A549 (cell line): ENCODE measurements at regions not wholly inside any gene's neighbourhood (a gene's known extent, or its start where the extent isn't known, plus 50 kb on each side); places are given as distances from the start of the nearest gene placed in this dataset.

Experiments used
- ATAC-seq, 2 experiments: fragments of 200-7000 bp in 1 of 2; fragments of >200 bp in 1 of 2; cut with Nextera tagmentation in 1 of 2; cut with Tn5 transposase in 1 of 2; 3 replicates each; pipeline versions ENCODE4 v1.8.0 to v1.9.1; 2018 to 2020; ENCODE audit warnings: mild to moderate bottlenecking in 1 of 2, moderate library complexity in 1 of 2
- CTCF ChIA-PET: fragments of 300-600 bp; sonication (Branson Sonifier 250); formaldehyde crosslinking; extraction: SDS; loops from one replicate; lab custom pipeline; 2021; ENCODE audit warnings: antibody characterized with exemption, inconsistent platforms; lab: Yijun Ruan, JAX
- POLR2A ChIA-PET: fragments of 350-600 bp; formaldehyde crosslinking; extraction: SDS; loops from one replicate; lab custom pipeline; 2021; ENCODE audit warnings: antibody characterized with exemption, inconsistent platforms; lab: Yijun Ruan, JAX
- DNase-seq, 2 experiments: peaks; one replicate each; pipeline versions ENCODE4 v3.0.0 to v3.0.0-alpha.2; 2011 to 2016; ENCODE audit warnings: low read depth in 1 of 2, low spot score in 1 of 2
- FAIRE-seq: peaks from 2 replicates; lab custom pipeline; 2011; peaks lifted over from hg19 to GRCh38; lab: Jason Lieb, UNC
- H3K27ac ChIP-seq, 2 experiments: fragments of >200 bp; sonication (Bioruptor Twin); formaldehyde crosslinking; 3 replicates each; pipeline ENCODE4 v1.5.1; 2016 to 2017
- H3K4me1 ChIP-seq: fragments of >200 bp; sonication (Bioruptor Twin); formaldehyde crosslinking; 3 replicates; pipeline ENCODE4 v1.6.1; 2016
- H3K4me2 ChIP-seq: fragments of >200 bp; sonication (Bioruptor Twin); formaldehyde crosslinking; 3 replicates; pipeline ENCODE4 v1.6.1; 2016
- H3K4me3 ChIP-seq: fragments of >200 bp; sonication (Bioruptor Twin); formaldehyde crosslinking; 3 replicates; pipeline ENCODE4 v1.5.1; 2016
- H3K9me3 ChIP-seq: fragments of >200 bp; sonication (Bioruptor Twin); formaldehyde crosslinking; 3 replicates; pipeline ENCODE4 v1.6.1; 2016
- CBX2 ChIP-seq: fragments of 200-600 bp; sonication (generic); IDR thresholded peaks from 2 replicates; pipeline ENCODE4 v1.6.1; 2016; ENCODE audit warnings: low read depth, mild to moderate bottlenecking, borderline replicate concordance
- CEBPB ChIP-seq, 2 experiments: fragments of >200 bp in 1 of 2; sonication (Bioruptor Twin) in 1 of 2; formaldehyde crosslinking in 1 of 2; IDR thresholded peaks; 2 replicates each; pipeline ENCODE4 v1.6.1; 2012 to 2016
- CHD2 ChIP-seq: fragments of 150-350 bp; IDR thresholded peaks from 2 replicates; pipeline ENCODE4 v1.6.1; 2014; ENCODE audit warnings: low read length; ENCODE audit not compliant: partially characterized antibody
- EHMT2 ChIP-seq: fragments of 200-600 bp; sonication (generic); IDR thresholded peaks from 2 replicates; pipeline ENCODE4 v1.6.1; 2016; ENCODE audit warnings: antibody characterized with exemption, low read depth, mild to moderate bottlenecking, moderate library complexity
- EP300 ChIP-seq, 2 experiments: fragments of >200 bp; sonication (Bioruptor Twin); formaldehyde crosslinking; IDR thresholded peaks; 2 replicates in 1 of 2; 3 replicates in 1 of 2; pipeline ENCODE4 v1.6.1; 2016 to 2017
- FOSB ChIP-seq: fragments of 250-450 bp; sonication (Bioruptor Pico); IDR thresholded peaks from 2 replicates; pipeline ENCODE4 v1.5.0; 2020; ENCODE audit warnings: mild to moderate bottlenecking, moderate library complexity
- HEYL ChIP-seq: fragments of 250-450 bp; sonication (Bioruptor Pico); IDR thresholded peaks from 2 replicates; pipeline ENCODE4 v1.8.0; 2021; ENCODE audit warnings: mild to moderate bottlenecking, moderate library complexity
- HOXA7 ChIP-seq: fragments of 250-450 bp; sonication (Bioruptor Pico); IDR thresholded peaks from 2 replicates; pipeline ENCODE4 v1.5.0; 2020; ENCODE audit warnings: mild to moderate bottlenecking, moderate library complexity
- HOXB13 ChIP-seq: fragments of 250-450 bp; sonication (Bioruptor Pico); IDR thresholded peaks from 2 replicates; pipeline ENCODE4 v1.5.0; 2020; ENCODE audit warnings: low read depth, mild to moderate bottlenecking, moderate library complexity
- JUN ChIP-seq, 2 experiments: fragments of >200 bp; sonication (Bioruptor Twin); formaldehyde crosslinking; IDR thresholded peaks; 2 replicates in 1 of 2; 3 replicates in 1 of 2; pipeline ENCODE4 v1.6.1; 2016 to 2017
- JUNB ChIP-seq: fragments of >200 bp; sonication (Bioruptor Twin); formaldehyde crosslinking; IDR thresholded peaks from 2 replicates; pipeline ENCODE4 v1.6.1; 2016
- MAFK ChIP-seq: fragments of 450-650 bp; IDR thresholded peaks from 2 replicates; pipeline ENCODE4 v1.6.1; 2014; ENCODE audit not compliant: partially characterized antibody
- NFE2L2 ChIP-seq: fragments of 150-350 bp; conservative IDR thresholded peaks from 2 replicates; pipeline ENCODE4 v1.6.1; 2014; ENCODE audit warnings: low read length
- POLR2AphosphoS2 ChIP-seq: conservative IDR thresholded peaks from 2 replicates; pipeline ENCODE4 v1.6.1; 2012; ENCODE audit warnings: low read length, improper control_type of control experiment, inconsistent platforms
- RAD21 ChIP-seq, 2 experiments: fragments of >200 bp in 1 of 2; sonication (Bioruptor Twin) in 1 of 2; formaldehyde crosslinking in 1 of 2; IDR thresholded peaks in 1 of 2; conservative IDR thresholded peaks in 1 of 2; 2 replicates in 1 of 2; 3 replicates in 1 of 2; pipeline ENCODE4 v1.6.1; 2012 to 2018; ENCODE audit warnings: inconsistent platforms in 1 of 2
- RCOR1 ChIP-seq: fragments of 150-350 bp; IDR thresholded peaks from 2 replicates; pipeline ENCODE4 v1.6.1; 2014; ENCODE audit warnings: antibody characterized with exemption, low read length, low read depth
- SREBF2 ChIP-seq: fragments of 450-650 bp; IDR thresholded peaks from 2 replicates; pipeline ENCODE4 v1.6.1; 2014; ENCODE audit warnings: mild to moderate bottlenecking, moderate library complexity
- TFCP2L1 ChIP-seq: fragments of 250-450 bp; sonication (Bioruptor Pico); IDR thresholded peaks from 2 replicates; pipeline ENCODE4 v1.5.0; 2021; ENCODE audit warnings: mild to moderate bottlenecking
- ZC3H11A ChIP-seq: fragments of 450-650 bp; IDR thresholded peaks from 2 replicates; pipeline ENCODE4 v1.6.1; 2014; ENCODE audit warnings: antibody characterized with exemption, mild to moderate bottlenecking
- ZFP36 ChIP-seq: fragments of 450-650 bp; IDR thresholded peaks from 2 replicates; pipeline ENCODE4 v1.6.1; 2014; ENCODE audit warnings: borderline replicate concordance; ENCODE audit not compliant: partially characterized antibody
- WGBS: methylation state at CpG from one replicate; pipeline ENCODE4 v1.1.6; 2017; ENCODE audit errors: missing lambda C conversion rate; 5-methylcytosine and 5-hydroxymethylcytosine counted together
- TF ChIP-seq, protein P1 (sequence below): fragments of 250-450 bp; sonication (Bioruptor Pico); IDR thresholded peaks from 2 replicates; pipeline ENCODE4 v1.5.0; 2020; ENCODE audit warnings: low read depth, mild to moderate bottlenecking, moderate library complexity
- TF ChIP-seq, protein P2 (sequence below): fragments of >200 bp; sonication (Bioruptor Twin); formaldehyde crosslinking; IDR thresholded peaks from 3 replicates; pipeline ENCODE4 v1.6.1; 2016
- TF ChIP-seq, protein P3 (sequence below): fragments of 200-600 bp; sonication (generic); IDR thresholded peaks from 2 replicates; pipeline ENCODE4 v1.6.1; 2016; ENCODE audit warnings: antibody characterized with exemption, mild to moderate bottlenecking, moderate library complexity

DNA sequence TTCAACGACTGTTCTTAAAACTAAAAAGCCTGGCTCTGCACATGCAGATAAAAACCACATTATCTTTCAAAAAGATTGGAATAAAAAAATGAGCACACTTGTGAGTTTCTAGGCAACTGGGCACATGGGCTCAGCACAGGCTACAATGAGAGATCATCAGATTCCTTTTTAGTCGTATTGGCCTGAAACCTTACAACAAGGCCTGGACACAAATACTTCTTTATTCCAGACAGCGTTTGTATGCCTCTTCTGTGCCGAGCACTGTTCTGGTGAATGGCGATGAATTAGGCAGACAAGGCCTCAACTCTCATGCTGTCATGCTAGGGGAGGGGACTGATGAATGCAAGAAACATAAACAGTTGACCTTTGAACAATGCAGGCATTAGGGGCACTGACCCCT, 463.0 kb downstream of the AACS start:
- H3K9me3 ChIP-seq, result no peaks in the 10 kb centered on the region

DNA sequence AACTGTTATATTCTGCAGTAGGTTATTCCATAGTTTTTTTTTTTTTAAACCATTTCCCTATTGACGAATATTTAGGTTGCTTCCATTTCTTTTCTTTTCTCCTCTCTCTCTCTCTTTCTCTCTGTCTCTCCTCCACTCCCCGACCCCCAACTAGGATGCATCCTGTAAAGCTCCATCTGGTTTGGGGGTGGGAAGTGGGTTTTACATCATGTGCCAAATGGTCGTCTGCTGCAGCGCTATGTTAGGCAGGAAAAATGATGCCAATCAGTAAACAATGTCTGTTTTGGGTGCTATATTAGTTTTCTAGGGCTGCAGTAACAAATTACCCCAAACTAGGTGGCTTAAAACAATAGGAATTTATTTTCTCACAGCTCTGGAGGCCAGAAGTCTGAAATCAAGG, 465.0 kb downstream of the AACS start:
- TF ChIP-seq, protein P1, sequence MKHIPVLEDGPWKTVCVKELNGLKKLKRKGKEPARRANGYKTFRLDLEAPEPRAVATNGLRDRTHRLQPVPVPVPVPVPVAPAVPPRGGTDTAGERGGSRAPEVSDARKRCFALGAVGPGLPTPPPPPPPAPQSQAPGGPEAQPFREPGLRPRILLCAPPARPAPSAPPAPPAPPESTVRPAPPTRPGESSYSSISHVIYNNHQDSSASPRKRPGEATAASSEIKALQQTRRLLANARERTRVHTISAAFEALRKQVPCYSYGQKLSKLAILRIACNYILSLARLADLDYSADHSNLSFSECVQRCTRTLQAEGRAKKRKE, result no peak
- TF ChIP-seq FOSB (CRISPR knock-in tag) (no peak), POLR2AphosphoS2 (no peak), EP300 (IDR thresholded peaks at IDR 0.05) (no peak), HEYL (no peak), CHD2 (no peak), TFCP2L1 (CRISPR knock-in tag) (no peak), CBX2 (no peak), HOXB13 (CRISPR knock-in tag) (no peak), HOXA7 (CRISPR knock-in tag) (no peak), NFE2L2 (no peak), ZC3H11A (no peak), SREBF2 (no peak)
- TF ChIP-seq, protein P2, sequence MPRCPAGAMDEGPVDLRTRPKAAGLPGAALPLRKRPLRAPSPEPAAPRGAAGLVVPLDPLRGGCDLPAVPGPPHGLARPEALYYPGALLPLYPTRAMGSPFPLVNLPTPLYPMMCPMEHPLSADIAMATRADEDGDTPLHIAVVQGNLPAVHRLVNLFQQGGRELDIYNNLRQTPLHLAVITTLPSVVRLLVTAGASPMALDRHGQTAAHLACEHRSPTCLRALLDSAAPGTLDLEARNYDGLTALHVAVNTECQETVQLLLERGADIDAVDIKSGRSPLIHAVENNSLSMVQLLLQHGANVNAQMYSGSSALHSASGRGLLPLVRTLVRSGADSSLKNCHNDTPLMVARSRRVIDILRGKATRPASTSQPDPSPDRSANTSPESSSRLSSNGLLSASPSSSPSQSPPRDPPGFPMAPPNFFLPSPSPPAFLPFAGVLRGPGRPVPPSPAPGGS, result no peak
- TF ChIP-seq, protein P3, sequence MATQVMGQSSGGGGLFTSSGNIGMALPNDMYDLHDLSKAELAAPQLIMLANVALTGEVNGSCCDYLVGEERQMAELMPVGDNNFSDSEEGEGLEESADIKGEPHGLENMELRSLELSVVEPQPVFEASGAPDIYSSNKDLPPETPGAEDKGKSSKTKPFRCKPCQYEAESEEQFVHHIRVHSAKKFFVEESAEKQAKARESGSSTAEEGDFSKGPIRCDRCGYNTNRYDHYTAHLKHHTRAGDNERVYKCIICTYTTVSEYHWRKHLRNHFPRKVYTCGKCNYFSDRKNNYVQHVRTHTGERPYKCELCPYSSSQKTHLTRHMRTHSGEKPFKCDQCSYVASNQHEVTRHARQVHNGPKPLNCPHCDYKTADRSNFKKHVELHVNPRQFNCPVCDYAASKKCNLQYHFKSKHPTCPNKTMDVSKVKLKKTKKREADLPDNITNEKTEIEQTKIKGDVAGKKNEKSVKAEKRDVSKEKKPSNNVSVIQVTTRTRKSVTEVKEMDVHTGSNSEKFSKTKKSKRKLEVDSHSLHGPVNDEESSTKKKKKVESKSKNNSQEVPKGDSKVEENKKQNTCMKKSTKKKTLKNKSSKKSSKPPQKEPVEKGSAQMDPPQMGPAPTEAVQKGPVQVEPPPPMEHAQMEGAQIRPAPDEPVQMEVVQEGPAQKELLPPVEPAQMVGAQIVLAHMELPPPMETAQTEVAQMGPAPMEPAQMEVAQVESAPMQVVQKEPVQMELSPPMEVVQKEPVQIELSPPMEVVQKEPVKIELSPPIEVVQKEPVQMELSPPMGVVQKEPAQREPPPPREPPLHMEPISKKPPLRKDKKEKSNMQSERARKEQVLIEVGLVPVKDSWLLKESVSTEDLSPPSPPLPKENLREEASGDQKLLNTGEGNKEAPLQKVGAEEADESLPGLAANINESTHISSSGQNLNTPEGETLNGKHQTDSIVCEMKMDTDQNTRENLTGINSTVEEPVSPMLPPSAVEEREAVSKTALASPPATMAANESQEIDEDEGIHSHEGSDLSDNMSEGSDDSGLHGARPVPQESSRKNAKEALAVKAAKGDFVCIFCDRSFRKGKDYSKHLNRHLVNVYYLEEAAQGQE, result no peak
- WGBS, result 12% methylated on average over 4 of the region's 4 CpGs
- ChIA-PET POLR2A (no interaction called here), CTCF (interaction anchor here (0.6 to 0.9 kb wide), 4 partner anchors 11 to 1254 kb away, joined by 3 to 4 read pairs (median 3); no protein-coding TSS in a partner anchor)
- ATAC-seq, result no peak
- no peak for DNase-seq
- Histone ChIP-seq H3K4me3 (no peak overlapping the region), H3K27ac (no peak overlapping the region), H3K4me1 (no peaks in the 10 kb centered on the region), H3K9me3 (no peaks in the 10 kb centered on the region), H3K4me2 (no peak overlapping the region)
- FAIRE-seq, result no peak

More for the DNA sequence above, 463.0 kb downstream of the AACS start:
- WGBS, result 1% methylated on average over 5 of the region's 5 CpGs
- no peak overlapping the region for H3K4me3 ChIP-seq
- no peak overlapping the region for H3K4me2 ChIP-seq
- DNase-seq (no peak), ATAC-seq (no peak), FAIRE-seq (no peak)
- POLR2A ChIA-PET, result no interaction called here
- CTCF ChIA-PET, result no interaction called here
- no peaks in the 10 kb centered on the region for H3K4me1 ChIP-seq
- TF ChIP-seq FOSB (CRISPR knock-in tag) (no peak), CHD2 (no peak), EP300 (IDR thresholded peaks at IDR 0.05) (no peak), RCOR1 (no peak), JUNB (no peak), POLR2AphosphoS2 (no peak), HOXA7 (CRISPR knock-in tag) (no peak), CEBPB (IDR thresholded peaks at IDR 0.05) (no peak), MAFK (no peak), RAD21 (conservative IDR thresholded peaks at IDR 0.05 in 1 of 2, IDR thresholded peaks at IDR 0.05 in 1 of 2) (no peak), EHMT2 (no peak), ZFP36 (no peak), JUN (IDR thresholded peaks at IDR 0.05) (no peak)
- TF ChIP-seq, protein P2, result no peak
- TF ChIP-seq, protein P1, result no peak
- no peak overlapping the region for H3K27ac ChIP-seq
